GM13977 (cell line): ENCODE measurements at regions not wholly inside any gene's neighbourhood (a gene's known extent, or its start where the extent isn't known, plus 50 kb on each side); places are given as distances from the start of the nearest gene placed in this dataset.

Source experiments
- DNase-seq: peaks from one replicate; pipeline ENCODE4 v3.0.0; 2012; ENCODE audit warnings: low spot score
- in situ Hi-C: fragments of 300-500 bp; cut with MboI; formaldehyde crosslinking; loops from one replicate; pipeline ENCODE4 v1.12.0; 2022; ENCODE audit warnings: low sequenced_read_pairs, low pct_unique_long_range_greater_than_20kb, mixed read lengths, inconsistent platforms; ENCODE audit not compliant: unreplicated experiment
- TF ChIP-seq, protein P1 (sequence below): IDR thresholded peaks from 2 replicates; pipeline ENCODE4 v1.5.1; 2012; ENCODE audit warnings: mild to moderate bottlenecking, control low read depth; ENCODE audit not compliant: insufficient read depth; ENCODE audit errors: extremely low read depth, missing control alignments

DNA sequence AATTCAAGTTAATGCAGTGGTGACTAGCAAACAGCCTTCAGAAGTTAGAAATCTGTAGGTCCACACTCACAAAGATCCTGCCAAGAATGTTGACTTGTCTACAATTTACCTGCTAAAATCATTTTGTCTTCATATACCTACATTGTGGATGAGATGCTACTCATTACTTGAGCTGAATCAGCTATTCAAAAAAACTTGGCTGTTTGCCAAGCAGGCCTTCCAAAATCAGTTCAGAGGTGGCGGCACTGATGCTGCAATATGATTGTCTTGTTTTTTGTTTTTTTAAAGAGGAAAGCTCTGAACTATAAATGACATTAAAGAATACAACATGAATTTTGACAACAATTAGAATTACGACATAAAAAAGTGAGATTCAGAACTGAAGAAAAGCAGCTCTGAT lies 354.7 kb upstream of the KHDRBS2 start:
- TF ChIP-seq, protein P1, sequence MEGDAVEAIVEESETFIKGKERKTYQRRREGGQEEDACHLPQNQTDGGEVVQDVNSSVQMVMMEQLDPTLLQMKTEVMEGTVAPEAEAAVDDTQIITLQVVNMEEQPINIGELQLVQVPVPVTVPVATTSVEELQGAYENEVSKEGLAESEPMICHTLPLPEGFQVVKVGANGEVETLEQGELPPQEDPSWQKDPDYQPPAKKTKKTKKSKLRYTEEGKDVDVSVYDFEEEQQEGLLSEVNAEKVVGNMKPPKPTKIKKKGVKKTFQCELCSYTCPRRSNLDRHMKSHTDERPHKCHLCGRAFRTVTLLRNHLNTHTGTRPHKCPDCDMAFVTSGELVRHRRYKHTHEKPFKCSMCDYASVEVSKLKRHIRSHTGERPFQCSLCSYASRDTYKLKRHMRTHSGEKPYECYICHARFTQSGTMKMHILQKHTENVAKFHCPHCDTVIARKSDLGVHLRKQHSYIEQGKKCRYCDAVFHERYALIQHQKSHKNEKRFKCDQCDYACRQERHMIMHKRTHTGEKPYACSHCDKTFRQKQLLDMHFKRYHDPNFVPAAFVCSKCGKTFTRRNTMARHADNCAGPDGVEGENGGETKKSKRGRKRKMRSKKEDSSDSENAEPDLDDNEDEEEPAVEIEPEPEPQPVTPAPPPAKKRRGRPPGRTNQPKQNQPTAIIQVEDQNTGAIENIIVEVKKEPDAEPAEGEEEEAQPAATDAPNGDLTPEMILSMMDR, result no peak
- no peak for DNase-seq
- in situ Hi-C loops, result no loop called here

DNA sequence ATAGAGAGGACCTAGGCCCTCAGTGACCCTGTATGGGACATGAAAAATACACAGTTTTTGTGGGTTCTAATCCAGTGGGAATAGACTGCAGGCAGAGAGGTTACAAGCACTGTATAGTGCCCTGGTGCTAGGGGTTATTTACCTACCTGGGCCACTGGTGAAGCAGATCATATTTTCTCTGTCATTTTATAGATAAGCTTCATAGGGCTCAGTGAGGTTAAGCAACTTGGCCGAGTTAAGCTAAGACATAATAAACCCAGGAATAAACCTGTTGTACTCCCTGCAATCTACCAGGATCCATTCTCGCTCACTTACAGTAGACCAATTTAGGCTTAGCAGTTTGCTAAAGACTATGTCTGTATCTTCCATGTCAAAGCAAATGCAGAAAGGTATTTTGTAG lies 340.6 kb upstream of the KHDRBS2 start:
- TF ChIP-seq, protein P1, result no peak
- no peak for DNase-seq
- in situ Hi-C loops, result no loop called here

- TF ChIP-seq, protein P1, result no peak
- in situ Hi-C loops, result no loop called here
- no peak for DNase-seq
Measured at GRCh38 chr6:62623846-62624532, 338.0 kb upstream of the KHDRBS2 start.

- TF ChIP-seq, protein P1, result no peak
- DNase-seq, result no peak
- in situ Hi-C loops, result no loop called here
Measured at GRCh38 chr6:62615366-62616015, 329.5 kb upstream of the KHDRBS2 start.

- in situ Hi-C loops, result no loop called here
- no peak for DNase-seq
- TF ChIP-seq, protein P1, result no peak
Measured at GRCh38 chr6:62614442-62614841, 328.4 kb upstream of the KHDRBS2 start.

DNA sequence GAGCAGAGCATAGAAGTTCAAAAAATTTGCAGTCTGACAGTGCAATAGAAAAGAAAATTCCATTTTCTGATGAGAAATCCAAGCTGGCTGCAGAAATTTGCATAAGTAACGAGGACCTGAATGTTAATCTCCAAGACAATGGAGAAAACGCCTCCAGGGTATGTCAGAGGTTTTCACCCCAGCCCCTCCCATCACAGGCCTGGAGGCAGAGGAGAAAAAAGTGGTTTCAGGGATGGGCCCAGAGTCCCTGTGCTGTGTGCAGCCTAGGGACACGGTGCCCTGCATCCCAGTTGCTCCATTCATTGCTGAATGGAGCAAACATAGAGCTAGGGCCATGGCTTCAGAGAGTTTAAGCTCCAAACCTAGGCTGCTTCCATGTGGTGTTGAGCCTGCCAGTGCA lies 327.9 kb upstream of the KHDRBS2 start:
- no peak for DNase-seq
- TF ChIP-seq, protein P1, result no peak
- in situ Hi-C loops, result no loop called here
